HG02885 (cell line): ENCODE measurements at regions not wholly inside any gene's neighbourhood (a gene's known extent, or its start where the extent isn't known, plus 50 kb on each side); places are given as distances from the start of the nearest gene placed in this dataset.
A peak's percentile ranks its signal among the peaks of the same experiment; 100 is the strongest.
"Not testable (repeated sequence)": the region's sequence is repeated elsewhere in the genome, so short reads cannot be mapped to it uniquely, and the experiment has no call there.

Source experiments
- ATAC-seq: cut with Tn5 transposase; IDR thresholded peaks from one replicate; pipeline ENCODE4 v1.9.1; 2021; ENCODE audit warnings: mild to moderate bottlenecking; ENCODE audit not compliant: unreplicated experiment, poor library complexity

DNA sequence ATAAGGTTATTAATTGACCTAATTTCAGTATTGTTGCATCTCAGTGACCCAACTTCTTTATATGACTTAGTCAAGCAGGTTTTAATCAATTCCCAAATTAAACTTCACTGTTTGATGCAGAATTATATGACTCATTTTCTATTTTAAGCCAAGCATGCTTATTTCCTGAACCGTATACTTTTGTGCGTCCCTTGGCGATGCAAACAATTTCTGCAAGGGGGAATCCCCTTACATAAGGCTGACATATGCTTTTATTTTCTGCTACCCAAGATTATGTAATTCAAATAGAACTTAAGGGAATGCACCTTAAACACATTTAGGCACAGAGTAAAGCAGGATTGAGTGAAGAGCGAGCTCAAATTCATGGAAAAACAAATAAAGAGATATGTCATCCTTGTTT, 303.9 kb downstream of the PDCD6IP start:
- ATAC-seq = no peak

DNA sequence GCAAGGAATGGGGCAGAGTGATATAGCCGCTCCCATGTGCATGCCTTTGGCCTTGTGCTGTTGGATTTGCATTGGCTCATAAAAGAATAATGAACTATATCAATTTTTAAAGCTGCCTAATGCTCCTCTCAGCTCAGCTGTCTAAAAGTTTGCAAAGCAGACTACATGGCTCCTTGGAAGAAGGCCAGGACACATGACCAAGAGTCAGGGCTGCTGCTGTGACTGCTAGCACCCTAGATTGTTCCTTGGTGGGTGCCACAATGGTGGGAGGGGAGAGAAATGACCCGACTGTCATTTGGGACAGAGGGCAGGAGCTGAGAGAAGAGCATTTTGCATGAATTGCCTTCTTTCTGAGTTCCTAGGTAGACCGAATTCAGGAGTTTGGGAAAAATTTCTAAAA, 307.9 kb downstream of the PDCD6IP start:
- ATAC-seq = no peak

DNA sequence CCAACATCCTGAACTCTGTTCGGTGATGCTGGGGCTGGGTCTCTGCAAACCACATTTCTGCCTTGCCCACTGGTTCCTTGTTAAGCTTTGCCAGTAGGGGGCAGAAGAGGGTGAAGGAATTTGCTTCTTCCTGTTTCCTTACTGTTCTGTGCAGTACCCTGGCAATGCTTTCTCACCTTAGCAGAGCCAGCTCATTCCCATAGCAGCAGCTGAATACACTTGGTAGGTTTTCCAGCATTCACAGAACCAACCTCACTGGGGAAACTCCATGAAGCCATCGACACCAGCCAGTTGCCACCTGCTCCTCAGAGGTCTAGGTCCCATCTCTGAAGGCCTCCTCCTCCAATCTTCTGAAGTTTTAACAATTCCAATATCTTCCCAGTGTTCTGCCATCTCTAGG, 308.4 kb downstream of the PDCD6IP start:
- peak; percentile 51 for ATAC-seq

DNA sequence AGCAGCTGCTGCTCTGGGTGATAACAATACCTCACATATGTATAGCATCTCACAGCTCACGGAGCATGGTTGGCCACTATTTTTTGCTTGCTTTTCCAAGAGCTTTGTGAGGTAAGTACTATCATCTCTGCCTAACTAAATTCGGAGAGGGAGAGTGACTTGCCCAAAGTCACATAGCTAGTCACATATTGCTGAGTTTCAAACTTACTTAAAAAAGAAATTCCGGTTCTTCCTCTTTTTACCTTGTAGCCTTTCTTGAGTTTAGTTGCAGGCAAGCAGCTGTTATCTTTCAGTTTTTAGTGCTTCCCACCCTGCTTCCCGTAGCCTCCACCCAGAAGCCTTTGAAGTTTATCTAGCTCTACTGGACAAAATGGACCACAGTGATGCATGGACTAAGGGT, 309.2 kb downstream of the PDCD6IP start:
- peak; percentile 65 for ATAC-seq

DNA sequence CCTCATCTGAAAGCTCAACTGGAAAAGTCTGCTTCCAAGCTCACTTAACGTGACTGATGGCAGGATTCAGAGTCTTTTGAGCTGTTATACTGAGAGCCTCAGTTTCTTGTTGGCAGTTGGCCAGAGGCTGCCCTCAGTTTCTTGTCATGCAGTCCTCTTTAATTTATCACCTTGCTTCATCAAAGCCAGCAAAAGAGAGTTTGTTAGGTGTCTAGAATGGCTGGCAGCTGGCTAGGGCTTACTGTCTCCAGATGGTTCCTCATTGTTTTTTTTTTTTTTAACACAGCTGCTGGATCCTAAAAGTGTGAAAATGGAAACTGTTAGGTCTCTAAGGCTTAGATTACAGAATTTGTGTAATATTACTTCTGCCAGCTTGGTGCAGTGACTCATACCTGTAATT, 310.6 kb downstream of the PDCD6IP start:
- no peak for ATAC-seq

DNA sequence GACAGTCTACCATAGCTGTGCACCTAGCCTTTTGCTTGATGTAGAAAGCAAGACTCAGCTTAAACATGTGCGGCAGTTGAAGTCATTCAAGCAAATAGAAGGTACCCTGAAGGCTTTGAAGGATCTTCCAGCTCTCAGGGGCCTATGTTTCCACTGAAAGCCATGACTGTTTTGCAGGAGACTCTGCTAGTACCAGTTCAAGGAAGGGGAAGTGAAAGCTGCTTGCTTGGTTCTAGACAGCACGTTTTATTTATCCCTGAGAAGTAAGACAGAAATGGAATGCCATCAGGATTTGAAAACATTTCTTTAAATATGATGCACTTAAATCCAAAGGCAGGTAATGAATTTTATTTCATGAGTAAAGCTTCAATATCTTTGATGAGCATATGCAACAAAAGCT, 311.4 kb downstream of the PDCD6IP start:
- ATAC-seq = peak; percentile 52

DNA sequence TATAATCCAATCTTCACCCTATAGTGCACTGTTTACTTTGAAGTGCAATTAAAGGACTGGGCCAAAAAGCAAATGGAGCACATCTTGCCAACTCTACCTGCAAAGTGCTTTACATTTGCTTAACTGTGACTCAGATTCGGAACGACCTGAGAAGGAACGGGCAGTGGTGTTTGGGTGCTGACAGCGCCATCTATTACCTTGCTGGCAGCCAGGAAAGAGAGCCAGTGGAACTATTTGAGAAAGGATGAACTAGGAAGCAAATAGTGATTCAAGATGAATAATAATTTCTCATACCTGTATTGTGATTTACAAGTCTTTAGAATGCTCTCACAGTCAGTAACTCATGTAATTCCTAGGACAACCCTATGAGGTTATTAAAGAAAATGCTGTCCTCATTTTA, 312.9 kb downstream of the PDCD6IP start:
- ATAC-seq = no peak

DNA sequence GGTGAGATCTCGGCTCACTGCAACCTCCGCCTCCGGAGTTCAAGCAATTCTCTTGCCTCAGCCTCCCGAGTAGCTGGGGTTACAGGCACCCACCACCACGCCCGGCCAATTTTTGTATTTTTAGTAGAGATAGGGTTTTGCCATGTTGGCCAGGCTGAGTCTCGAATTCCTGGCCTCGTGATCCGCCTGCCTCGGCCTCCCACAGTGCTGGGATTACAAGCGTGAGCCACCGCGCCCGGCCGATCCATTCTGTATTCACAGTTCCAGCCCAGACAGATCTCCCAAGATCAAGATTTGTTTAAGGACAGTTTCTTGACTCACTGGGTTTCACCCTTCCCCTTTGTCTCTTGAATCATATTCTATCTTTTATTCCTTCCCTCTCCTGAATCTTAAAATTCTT, 313.8 kb downstream of the PDCD6IP start:
- ATAC-seq = not testable (repeated sequence)

DNA sequence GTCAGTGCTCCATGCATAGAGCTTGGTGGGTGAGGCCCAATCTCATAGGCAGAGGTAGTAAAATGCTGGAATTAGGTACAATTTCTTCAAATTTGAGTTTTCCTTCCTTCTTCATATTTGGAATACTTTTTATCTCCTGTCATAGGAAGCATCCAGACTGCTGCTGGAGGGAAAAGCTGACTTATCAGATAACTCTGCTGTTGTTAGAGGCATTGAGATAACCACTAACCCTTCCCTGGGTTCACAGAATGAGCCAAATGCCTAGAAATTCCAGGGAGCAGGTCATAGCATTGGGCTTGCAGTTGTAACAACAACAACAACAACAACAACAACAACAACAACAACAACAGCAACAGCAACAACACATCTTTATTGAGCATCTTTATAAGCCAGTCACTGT, 332.7 kb downstream of the PDCD6IP start:
- no peak for ATAC-seq

DNA sequence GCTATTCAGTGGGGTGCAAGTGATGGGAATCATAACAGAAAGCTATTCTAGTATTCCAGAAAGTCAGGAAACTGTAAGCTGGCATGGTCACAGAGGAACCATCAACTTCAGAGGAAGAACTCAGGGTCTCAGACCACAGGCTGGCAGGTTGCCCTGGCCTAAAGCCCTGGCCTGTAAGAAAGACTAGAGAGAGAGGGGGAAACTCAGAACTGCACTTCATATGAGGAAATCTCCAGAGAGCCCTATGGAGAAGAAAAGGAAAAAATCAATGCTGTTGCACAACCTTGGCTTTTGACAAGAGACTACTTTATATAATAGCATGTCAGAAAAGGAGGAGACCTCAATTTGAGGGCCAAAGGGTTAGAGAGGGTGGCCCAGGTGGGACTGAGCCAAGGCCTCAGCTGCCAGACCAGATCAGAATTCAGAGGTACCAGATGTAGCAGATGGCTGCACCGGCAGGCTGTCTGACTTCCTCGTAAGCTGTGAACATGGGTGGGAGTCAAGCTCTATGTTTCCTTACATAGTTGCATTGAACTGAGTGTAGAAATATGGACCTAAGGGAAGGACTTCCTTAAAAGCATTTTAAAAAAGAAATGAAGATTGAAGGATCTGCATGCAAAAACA, 333.8 kb downstream of the PDCD6IP start:
- no peak for ATAC-seq

DNA sequence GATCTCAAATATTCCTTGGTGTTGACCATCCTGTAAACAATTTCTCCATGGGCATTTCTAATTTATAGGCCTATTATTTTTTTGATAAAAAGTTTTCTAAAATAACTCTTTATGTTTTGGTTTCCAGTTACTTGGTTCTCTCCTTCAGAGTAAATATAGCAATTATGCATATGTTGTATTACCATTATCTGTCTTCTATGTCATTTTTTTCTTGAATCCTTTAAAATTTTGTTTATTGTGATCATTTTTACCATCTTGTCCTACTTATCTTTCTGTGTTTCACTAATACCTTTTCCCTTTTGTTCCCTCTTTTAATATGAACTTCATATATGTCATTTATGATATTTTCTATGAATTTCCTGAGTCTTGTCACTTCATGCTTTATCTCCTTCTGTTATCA, 341.1 kb downstream of the PDCD6IP start:
- ATAC-seq = no peak

DNA sequence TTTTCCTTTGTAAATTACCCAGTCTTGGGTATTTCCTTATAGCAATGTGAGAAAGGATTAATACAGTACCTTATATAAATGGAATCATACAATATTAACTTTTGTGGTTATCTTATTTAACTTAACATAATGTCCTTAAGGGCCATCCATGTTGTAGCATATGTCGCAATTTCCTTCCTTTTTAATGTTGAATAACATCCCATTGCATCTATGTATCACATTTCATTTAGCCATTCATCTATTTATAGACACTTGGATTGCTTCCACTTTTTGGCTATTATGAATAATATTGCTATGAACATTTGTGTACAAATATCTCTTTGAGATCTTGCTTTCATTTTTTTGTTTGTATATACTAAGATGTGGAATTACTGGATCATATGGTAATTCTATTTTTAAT, 342.2 kb downstream of the PDCD6IP start:
- ATAC-seq = no peak

DNA sequence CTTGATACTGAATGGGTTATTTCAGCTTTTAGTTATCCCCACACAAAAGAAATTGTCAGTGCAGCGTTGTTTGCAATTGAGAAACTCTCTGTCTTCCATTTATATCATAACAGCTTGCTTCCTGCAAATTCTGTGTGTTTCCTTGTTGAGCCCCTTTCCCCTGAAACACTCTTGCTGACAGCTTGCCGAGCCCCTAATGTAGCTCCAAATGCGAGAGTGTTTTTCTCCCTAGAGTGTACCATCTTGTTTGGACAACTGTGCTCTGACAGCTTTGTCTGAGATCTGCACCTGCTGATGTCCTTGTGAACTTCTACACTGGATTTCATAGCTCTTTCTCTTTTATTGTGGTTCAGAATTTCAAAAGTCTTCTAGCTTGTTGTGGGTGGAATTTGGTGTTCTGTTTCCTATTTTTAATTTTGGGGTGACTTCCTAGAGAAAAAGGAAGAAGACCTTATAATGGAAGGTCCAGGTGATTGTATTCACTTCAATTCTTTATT, 343.5 kb downstream of the PDCD6IP start:
- ATAC-seq = no peak

DNA sequence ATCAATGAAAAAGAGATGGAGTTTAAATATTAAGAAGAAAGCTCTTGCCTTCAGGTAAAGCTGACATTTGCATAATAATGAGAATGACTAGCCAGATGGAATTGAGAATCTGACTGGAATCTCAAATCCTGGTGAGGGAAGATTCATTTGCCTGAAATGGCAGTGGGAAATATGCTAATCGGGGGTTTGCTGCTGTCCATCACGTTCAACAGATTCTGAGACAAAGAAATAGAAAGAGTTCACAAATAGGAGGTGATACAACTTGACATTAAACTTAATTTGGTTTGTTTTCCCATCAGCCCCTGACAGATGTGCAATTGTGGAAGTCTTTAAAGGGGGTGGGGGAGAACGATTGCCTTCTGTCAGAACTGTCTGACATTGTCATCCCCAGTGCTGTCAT, 347.4 kb downstream of the PDCD6IP start:
- ATAC-seq = no peak

DNA sequence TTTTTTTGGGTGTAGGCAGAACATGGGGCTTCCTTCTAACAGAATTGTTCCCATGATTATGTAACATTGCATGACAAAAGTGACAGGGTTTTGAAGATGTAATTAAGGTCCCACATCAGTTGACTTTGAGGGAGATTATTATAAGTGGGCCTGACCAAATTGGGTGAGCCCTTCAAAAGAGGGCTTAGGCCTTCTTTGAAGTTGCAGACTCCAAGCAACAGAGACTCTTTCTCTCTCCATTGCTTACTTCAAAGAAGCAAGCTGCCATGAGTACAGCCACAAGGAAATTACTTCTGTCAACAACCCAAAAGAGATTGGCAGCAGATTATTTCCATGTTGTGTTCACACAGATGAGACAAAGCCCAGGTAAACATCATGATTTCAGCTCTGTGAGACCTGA, 348.2 kb downstream of the PDCD6IP start:
- ATAC-seq = no peak

DNA sequence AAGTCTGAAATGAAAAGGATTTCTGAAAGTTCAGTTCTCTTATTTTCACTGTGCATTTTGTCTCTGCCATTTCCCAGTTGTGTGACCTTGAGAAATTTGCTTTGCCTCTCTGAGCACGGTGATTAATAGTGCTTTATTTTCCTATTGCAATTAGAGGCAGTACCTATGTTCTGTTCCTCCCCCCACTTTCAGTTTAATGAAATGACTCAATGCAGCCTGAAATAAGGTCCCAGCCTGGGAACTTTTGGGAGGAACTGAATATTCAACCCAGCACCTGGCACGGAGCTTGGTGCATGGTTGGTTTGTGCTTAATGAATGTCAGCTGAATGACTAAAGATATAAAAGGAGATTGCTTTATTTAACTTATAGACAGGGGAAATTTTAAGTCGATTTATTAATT, 352.6 kb downstream of the PDCD6IP start:
- no peak for ATAC-seq

DNA sequence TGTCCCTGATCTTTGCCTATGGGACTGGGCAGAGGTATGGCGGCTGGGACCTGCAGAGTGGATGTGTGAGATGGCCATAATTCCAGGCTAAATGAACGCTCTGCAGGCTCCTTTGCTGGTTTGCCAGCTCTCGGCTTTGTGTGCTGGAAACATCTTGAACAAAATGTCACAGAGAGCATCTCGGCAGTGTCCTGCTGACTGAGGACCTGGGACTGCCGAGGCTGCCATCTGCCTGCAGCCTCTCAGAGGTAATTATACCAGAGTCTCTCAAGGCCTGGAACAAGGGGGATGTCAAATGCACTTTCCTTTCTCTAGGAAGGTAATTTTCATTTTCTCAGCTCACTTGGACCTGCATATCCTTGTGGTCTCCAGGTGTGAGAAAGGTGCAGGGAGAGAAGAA, 354.2 kb downstream of the PDCD6IP start:
- ATAC-seq = no peak

DNA sequence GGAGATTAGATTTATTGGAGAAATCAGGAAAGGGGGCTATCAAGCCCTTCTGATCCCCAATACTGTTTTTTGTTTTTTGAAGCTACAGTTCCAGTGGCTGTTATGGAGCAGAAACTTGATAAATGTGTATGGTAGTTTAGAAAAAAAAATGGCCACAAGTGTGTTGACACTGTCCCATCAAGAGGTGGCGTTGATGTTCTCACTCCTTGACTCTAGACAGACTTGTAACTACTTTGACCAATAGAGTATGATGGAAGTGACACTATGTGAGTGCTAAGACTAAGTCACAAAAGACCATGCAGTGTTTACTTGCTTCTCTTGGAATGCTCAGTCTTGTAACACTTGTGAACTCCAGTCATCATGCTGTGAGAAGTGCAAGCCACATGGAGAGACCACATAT, 356.7 kb downstream of the PDCD6IP start:
- ATAC-seq = peak; percentile 12

DNA sequence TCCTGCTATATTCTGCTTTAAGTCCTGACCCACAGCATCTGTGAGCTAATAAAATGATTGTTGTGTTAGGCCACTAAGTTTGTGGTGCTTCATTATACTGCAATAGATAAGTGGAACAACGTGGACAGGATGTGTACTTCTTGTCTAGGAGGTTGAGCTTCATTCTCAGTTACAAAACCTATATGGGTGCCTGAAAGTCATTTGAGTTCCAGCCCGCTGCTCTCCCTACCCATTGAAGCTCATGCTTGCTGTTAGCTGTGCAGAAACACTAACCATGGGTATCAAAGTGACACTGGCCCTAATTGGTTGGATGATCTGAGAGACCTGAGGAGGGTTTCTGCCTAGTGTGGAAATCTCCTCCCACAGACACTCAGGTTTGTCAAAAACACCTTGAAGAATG, 357.2 kb downstream of the PDCD6IP start:
- peak; percentile 43 for ATAC-seq

DNA sequence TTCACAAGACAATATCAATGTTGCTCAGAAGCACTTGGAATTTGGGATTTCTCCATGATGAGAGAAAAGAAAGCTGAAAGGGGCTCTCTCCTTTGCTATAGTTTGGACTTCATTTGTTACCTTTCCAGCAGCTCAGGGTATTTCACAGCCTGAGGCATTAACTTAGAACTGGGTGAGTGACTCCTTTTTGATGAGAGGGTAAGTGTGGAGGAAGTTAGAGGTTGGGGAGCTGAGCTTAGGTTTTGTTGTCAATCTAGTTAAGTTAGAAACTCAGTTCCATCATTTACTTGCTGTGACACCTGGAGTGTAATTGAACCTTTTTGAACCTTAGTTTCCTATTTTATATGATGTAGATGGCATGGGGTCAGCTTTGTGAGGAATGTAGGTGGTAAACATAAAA, 359.1 kb downstream of the PDCD6IP start:
- no peak for ATAC-seq

DNA sequence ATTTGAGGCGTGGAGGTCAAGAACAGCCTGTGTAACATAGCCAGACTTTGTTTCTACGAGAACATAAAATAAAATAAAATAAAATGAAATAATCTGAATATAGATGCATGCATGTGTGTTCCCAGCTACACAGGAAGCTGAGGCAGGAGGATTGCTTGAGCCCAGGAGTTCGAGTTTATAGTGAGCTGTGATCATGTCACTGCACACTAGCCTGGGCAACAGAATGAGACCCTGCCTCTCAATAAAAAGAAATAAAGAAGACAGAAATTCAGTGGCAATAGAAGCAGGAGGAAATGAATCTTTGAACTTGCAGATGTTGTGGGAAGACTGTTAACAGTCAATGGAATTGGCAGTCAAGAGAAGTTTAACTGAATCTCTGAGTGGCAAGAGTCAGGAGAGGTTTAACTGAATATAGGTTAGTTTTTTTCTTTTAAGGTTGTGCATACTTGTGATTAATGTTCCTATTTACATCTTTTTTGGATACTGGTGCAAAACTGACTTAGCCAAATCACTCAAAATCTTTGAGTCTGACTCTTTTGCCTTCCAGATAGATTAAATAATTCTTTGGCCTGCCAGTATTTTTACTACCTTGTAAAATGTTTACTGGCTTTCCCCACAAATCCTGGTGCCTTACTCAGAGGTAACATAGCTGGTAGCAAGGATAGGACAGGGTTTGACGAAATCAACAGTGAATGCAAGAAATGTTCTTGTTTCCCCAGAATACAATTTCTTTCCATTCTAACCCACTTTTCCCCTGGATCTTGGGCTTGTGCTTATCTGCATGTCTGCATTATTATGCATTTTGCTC, 361.4 kb downstream of the PDCD6IP start:
- ATAC-seq = no peak

DNA sequence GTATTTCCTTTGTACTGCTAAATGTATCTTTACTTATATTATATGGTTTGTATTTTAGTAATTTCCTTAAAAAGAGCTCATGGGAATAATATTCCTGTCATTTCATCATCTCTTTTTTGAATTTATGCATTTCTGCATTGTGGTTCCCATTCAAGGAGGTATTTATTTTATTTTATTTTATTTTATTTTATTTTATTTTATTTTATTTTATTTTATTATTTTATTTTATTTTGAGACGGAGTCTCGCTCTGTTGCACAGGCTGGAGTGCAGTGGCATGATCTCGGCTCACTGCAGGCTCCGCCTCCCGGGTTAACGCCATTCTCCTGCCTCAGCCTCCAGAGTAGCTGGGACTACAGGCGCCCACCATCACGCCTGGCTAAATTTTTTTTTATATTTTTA, 371.2 kb downstream of the PDCD6IP start:
- not testable (repeated sequence) for ATAC-seq
